NCI-H2227 (cell line): ENCODE measurements at regions not wholly inside any gene's neighbourhood (a gene's known extent, or its start where the extent isn't known, plus 50 kb on each side); places are given as distances from the start of the nearest gene placed in this dataset.

Source experiments
- DNase-seq: peaks from one replicate; lab custom pipeline; 2025; ENCODE audit not compliant: unreplicated experiment; lab: John Stamatoyannopoulos, UW

DNA sequence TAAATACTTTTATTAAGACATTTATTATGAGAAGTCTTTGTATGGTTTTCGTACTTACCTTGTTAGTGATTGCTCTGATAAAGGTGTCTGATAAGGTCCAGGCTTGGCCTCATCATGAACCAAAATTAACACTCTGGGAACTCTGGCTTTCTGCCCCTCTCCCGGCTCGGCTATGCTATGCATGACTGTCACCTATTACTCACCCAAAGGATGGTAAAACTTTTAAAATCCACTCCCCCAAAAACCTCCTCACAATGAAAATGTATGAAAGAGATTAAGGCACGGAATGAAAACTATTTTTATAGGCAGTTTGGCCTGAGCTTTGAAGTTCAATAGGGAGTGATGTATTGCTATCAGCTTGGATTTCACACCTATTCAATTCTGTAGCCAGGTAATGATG is 217.3 kb upstream of the TBX3 start:
- DNase-seq = no peak

- no peak for DNase-seq
Measured at GRCh38 chr12:114898159-114898558, 214.2 kb upstream of the TBX3 start.

GRCh38 chr12:114895827-114896226 is 211.9 kb upstream of the TBX3 start:
- no peak for DNase-seq

- DNase-seq = no peak
Measured at GRCh38 chr12:114895081-114895480, 211.1 kb upstream of the TBX3 start.

- DNase-seq = no peak
Measured at GRCh38 chr12:114894076-114894475, 210.1 kb upstream of the TBX3 start.

DNA sequence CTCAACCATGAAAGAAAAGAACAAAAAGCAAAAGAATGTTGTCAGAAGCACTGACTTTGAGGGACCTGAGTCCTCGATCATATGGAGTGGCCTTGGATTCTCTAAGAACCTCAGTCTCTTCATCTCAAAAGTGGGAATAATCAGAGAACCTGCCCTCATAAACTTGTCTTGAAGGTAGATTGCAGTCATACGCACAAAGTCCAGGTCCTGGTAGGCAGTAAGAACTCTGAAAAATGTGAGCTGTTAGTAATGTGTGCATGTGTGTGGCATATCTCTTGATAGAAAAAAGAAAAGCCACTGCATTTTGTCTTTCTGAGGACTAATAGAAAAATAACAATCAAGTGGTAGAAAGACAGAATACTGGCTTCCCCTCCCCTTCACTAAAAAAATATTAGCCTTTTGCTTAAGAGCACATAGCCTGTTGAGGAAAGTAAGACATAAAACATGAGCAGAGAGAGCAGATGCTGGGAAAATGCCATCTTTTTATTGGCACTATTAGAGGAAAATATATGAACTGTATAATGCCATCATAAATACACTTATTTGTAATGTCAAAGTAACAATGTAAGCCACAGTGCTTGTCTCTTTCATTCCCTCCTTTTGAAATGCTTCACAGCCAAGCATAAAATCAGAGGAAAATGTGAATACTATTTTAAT is 205.1 kb upstream of the TBX3 start:
- DNase-seq = no peak

DNA sequence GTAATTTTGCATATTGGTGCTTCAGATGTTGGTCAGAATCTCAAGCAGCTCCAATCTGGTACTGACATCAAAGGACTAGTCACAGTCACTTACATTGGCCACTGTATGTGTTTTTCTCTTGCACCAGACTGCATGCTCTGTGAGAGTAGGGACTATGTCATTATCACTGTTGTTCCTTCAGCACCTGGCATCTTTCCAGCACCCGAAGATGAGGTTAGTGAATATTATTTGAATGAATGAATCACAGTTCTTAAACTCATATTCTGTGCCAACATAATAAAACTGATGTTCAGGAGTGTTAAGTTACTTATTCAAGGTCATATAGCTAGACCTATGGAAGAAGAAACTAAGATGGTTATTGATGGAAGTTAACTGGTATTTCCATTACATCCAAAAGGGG is 204.5 kb upstream of the TBX3 start:
- DNase-seq = no peak

GRCh38 chr12:114885501-114885900 is 201.5 kb upstream of the TBX3 start:
- no peak for DNase-seq

GRCh38 chr12:114884575-114884974 is 200.6 kb upstream of the TBX3 start:
- DNase-seq = no peak

DNA sequence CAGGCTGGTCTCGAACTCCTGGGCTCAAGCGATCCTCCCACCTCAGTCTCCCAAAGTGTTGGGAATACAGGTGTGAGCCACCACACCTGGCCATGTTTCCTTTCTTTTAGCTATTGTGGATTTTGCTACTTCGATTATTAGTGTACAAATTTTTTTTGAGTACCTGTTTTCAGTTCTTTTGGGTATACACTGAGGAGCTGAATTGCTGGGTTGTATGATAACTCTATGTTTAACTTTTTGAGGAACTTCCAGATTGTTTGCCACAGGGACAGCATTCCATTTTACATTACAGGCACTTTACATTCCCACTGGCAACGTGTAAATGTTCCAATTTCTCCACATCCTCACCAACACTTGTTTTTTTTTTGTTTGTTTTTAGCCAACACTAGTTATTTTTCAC is 198.1 kb upstream of the TBX3 start:
- no peak for DNase-seq

GRCh38 chr12:114879354-114879753 is 195.4 kb upstream of the TBX3 start:
- no peak for DNase-seq

DNA sequence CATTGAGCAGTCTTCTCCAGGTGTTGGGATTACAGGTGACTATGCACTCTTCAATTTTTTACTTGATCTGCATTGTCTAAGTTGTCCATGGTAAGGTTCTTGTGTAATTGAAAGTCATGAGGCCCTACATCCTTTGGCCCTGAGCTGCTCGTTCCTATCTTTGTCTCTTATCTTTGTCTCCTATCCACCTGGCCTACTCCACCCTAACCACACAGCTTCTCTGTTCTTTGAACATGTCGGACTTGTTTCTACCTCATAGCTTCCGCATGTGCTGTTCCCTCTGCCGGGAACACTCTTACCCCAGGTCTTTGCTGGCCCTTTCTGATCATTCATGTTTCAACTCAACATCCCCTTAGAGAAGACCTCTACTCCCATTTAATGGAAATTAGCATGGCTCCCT is 194.8 kb upstream of the TBX3 start:
- DNase-seq = no peak

GRCh38 chr12:114876968-114877680 is 193.1 kb upstream of the TBX3 start:
- no peak for DNase-seq

GRCh38 chr12:114875313-114875712 is 191.3 kb upstream of the TBX3 start:
- DNase-seq = no peak

GRCh38 chr12:114873656-114874055 is 189.7 kb upstream of the TBX3 start:
- no peak for DNase-seq

- DNase-seq = no peak
Measured at GRCh38 chr12:114868995-114869834, 185.2 kb upstream of the TBX3 start.

GRCh38 chr12:114866331-114866730 is 182.4 kb upstream of the TBX3 start:
- no peak for DNase-seq

GRCh38 chr12:114864837-114865551 is 181.0 kb upstream of the TBX3 start:
- no peak for DNase-seq

- DNase-seq = no peak
Measured at GRCh38 chr12:114863911-114864310, 179.9 kb upstream of the TBX3 start.

- DNase-seq = no peak
Measured at GRCh38 chr12:114860969-114861368, 177.0 kb upstream of the TBX3 start.

GRCh38 chr12:114858388-114859146 is 174.6 kb upstream of the TBX3 start:
- no peak for DNase-seq
